HEK293 (cell line): ENCODE measurements at regions not wholly inside any gene's neighbourhood (a gene's known extent, or its start where the extent isn't known, plus 50 kb on each side); places are given as distances from the start of the nearest gene placed in this dataset.

Source experiments
- ZNF488 ChIP-seq: fragments of 450-650 bp; formaldehyde crosslinking; IDR thresholded peaks from 2 replicates; pipeline ENCODE4 v1.5.1; 2016; ENCODE audit warnings: missing biosample characterization, missing genetic modification characterization
- TF ChIP-seq, protein P1 (sequence below): fragments of 450-650 bp; formaldehyde crosslinking; IDR thresholded peaks from 2 replicates; pipeline ENCODE4 v1.5.1; 2016; ENCODE audit warnings: missing biosample characterization, missing genetic modification characterization

DNA sequence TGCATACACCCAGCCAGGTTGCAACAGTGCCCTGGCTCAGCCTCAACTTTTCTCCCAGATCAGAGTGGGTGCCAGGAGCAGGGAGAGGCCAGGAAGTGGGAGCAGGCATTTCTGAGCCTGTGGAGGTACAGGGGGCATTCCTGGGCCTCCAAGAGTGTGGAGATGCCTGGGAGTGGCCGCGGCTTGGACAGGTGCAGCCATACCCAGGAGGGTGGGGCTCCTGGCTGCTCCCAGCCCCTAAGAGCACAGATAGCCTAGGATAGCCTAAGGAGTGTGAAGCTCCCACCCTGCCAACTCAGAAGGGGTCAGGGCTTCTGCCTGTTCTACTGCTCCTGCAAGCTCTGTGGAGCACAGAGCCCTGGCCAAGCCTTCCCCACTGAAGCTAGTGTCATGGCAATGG, 543.4 kb downstream of the RPL10L start:
- TF ChIP-seq ZNF488: no peak
- TF ChIP-seq, protein P1, sequence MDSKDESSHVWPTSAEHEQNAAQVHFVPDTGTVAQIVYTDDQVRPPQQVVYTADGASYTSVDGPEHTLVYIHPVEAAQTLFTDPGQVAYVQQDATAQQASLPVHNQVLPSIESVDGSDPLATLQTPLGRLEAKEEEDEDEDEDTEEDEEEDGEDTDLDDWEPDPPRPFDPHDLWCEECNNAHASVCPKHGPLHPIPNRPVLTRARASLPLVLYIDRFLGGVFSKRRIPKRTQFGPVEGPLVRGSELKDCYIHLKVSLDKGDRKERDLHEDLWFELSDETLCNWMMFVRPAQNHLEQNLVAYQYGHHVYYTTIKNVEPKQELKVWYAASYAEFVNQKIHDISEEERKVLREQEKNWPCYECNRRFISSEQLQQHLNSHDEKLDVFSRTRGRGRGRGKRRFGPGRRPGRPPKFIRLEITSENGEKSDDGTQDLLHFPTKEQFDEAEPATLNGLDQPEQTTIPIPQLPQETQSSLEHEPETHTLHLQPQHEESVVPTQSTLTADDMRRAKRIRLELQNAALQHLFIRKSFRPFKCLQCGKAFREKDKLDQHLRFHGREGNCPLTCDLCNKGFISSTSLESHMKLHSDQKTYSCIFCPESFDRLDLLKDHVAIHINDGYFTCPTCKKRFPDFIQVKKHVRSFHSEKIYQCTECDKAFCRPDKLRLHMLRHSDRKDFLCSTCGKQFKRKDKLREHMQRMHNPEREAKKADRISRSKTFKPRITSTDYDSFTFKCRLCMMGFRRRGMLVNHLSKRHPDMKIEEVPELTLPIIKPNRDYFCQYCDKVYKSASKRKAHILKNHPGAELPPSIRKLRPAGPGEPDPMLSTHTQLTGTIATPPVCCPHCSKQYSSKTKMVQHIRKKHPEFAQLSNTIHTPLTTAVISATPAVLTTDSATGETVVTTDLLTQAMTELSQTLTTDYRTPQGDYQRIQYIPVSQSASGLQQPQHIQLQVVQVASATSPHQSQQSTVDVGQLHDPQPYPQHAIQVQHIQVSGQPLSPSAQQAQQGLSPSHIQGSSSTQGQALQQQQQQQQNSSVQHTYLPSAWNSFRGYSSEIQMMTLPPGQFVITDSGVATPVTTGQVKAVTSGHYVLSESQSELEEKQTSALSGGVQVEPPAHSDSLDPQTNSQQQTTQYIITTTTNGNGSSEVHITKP: no peak
